Colonic mucosa (tissue), 4 donors: ENCODE measurements at regions not wholly inside any gene's neighbourhood (a gene's known extent, or its start where the extent isn't known, plus 50 kb on each side); places are given as distances from the start of the nearest gene placed in this dataset.

Source experiments
- DNase-seq: peaks from one replicate; pipeline ENCODE4 v3.0.0-alpha.2; 2020
- H3K27ac ChIP-seq: fragments of 200-600 bp; one replicate; pipeline ENCODE4 v1.8.0; 2021
- H3K27me3 ChIP-seq: fragments of 200-600 bp; one replicate; pipeline ENCODE4 v1.8.0; 2021
- H3K36me3 ChIP-seq: fragments of 200-600 bp; one replicate; pipeline ENCODE4 v1.8.0; 2021
- H3K4me1 ChIP-seq: fragments of 200-600 bp; one replicate; pipeline ENCODE4 v1.8.0; 2021; ENCODE audit warnings: mild to moderate bottlenecking
- H3K4me3 ChIP-seq: fragments of 200-600 bp; one replicate; pipeline ENCODE4 v1.8.0; 2021
- H3K9ac ChIP-seq, 2 donors: one replicate each; pipeline ENCODE4 v1.7.0; 2013; ENCODE audit warnings: control low read depth in 2 of 2, low read depth in 2 of 2, low read length in 2 of 2
- H3K9me3 ChIP-seq: fragments of 200-600 bp; one replicate; pipeline ENCODE4 v1.8.0; 2021
- CTCF ChIP-seq: fragments of 200-600 bp; IDR thresholded peaks from one replicate; pipeline ENCODE4 v1.8.0; 2022; ENCODE audit warnings: antibody characterized with exemption, mild to moderate bottlenecking
- intact Hi-C: fragments of 100-400 bp; cut with DNase I; formaldehyde crosslinking; loops from one replicate; pipeline ENCODE4 v1.14.1; 2022
- donor health status: healthy.
- donor health status: DM: no; HTN: no; CAD: no.
- donor health status: DM: no; HTN: no; CAD: no.

DNA sequence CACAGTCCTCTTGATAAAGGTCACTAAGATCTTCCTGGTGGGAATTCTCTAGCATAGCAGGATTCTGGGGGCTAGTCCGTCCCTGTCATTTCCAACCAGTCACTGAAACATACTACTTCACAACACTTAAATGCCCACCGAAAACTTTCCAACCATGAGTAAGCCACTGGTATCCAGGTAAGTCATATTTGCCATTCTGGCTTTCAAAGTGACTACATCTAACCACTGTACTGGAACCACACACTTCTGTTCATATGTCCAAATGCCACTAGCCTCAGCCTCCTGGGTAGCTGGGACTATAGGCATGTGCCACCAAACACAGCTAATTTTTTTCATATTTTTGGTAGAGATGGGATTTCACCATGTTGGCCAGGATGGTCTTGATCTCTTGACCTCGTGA is 64.3 kb upstream of the VANGL1 start:
- no peaks in the 10 kb centered on the region for H3K4me1 ChIP-seq
- H3K9me3 ChIP-seq = no peaks in the 10 kb centered on the region
- H3K27me3 ChIP-seq = no peaks in the 10 kb centered on the region
- no peak for TF ChIP-seq CTCF
- H3K9ac ChIP-seq = no peak overlapping the region
- H3K36me3 ChIP-seq = no peaks in the 10 kb centered on the region
- no peak overlapping the region for H3K4me3 ChIP-seq
- DNase-seq = no peak
- H3K27ac ChIP-seq = no peak overlapping the region
- intact Hi-C loops = no loop called here

GRCh38 chr1:115575661-115576060 is 66.1 kb upstream of the VANGL1 start:
- H3K4me3 ChIP-seq = no peak overlapping the region
- DNase-seq = no peak
- no peak overlapping the region for H3K9ac ChIP-seq
- intact Hi-C loops = no loop called here
- H3K27ac ChIP-seq = no peak overlapping the region
- no peaks in the 10 kb centered on the region for H3K9me3 ChIP-seq
- TF ChIP-seq CTCF = no peak
- H3K27me3 ChIP-seq = no peaks in the 10 kb centered on the region
- H3K4me1 ChIP-seq = no peaks in the 10 kb centered on the region
- H3K36me3 ChIP-seq = no peaks in the 10 kb centered on the region

GRCh38 chr1:115572710-115573109 is 69.1 kb upstream of the VANGL1 start:
- TF ChIP-seq CTCF = no peak
- Histone ChIP-seq H3K4me1 (no peaks in the 10 kb centered on the region), H3K4me3 (no peak overlapping the region), H3K9ac (no peak overlapping the region), H3K36me3 (no peaks in the 10 kb centered on the region), H3K9me3 (no peaks in the 10 kb centered on the region), H3K27ac (no peak overlapping the region), H3K27me3 (no peaks in the 10 kb centered on the region)
- intact Hi-C loops = no loop called here
- no peak for DNase-seq

GRCh38 chr1:115567431-115567830 is 74.3 kb upstream of the VANGL1 start:
- Histone ChIP-seq H3K9ac (no peak overlapping the region), H3K4me3 (no peak overlapping the region), H3K36me3 (no peaks in the 10 kb centered on the region), H3K9me3 (no peaks in the 10 kb centered on the region), H3K4me1 (no peaks in the 10 kb centered on the region), H3K27ac (no peak overlapping the region), H3K27me3 (no peaks in the 10 kb centered on the region)
- intact Hi-C loops = no loop called here
- DNase-seq = no peak
- TF ChIP-seq CTCF = no peak

GRCh38 chr1:115565791-115566190 is 76.0 kb upstream of the VANGL1 start:
- no peak for DNase-seq
- H3K9ac ChIP-seq = no peak overlapping the region
- no peaks in the 10 kb centered on the region for H3K4me1 ChIP-seq
- H3K36me3 ChIP-seq = no peaks in the 10 kb centered on the region
- H3K27me3 ChIP-seq = no peaks in the 10 kb centered on the region
- H3K27ac ChIP-seq = no peak overlapping the region
- H3K4me3 ChIP-seq = no peak overlapping the region
- intact Hi-C loops = no loop called here
- H3K9me3 ChIP-seq = no peaks in the 10 kb centered on the region
- no peak for TF ChIP-seq CTCF

DNA sequence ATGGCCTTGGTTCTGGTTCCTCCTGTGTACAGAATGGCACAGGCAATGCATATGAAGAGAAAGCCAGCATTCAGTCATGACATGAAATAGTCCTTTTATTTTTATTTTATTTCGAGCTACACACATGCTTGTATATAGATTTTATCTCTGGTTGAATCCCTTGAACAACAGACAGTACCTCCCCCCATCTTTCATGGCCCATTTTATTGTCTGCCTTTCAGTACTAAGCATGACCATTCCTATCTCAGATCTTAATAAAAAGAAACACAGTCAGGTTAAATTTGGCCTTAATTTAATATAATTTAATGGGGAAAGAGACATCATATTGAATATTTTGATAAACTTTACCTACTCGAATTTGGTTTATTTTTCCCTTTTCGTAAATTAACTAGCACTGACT is 76.4 kb upstream of the VANGL1 start:
- H3K36me3 ChIP-seq = no peaks in the 10 kb centered on the region
- DNase-seq = no peak
- H3K9ac ChIP-seq = no peak overlapping the region
- intact Hi-C loops = no loop called here
- no peak for TF ChIP-seq CTCF
- H3K27ac ChIP-seq = no peak overlapping the region
- H3K9me3 ChIP-seq = no peaks in the 10 kb centered on the region
- no peaks in the 10 kb centered on the region for H3K4me1 ChIP-seq
- H3K4me3 ChIP-seq = no peak overlapping the region
- no peaks in the 10 kb centered on the region for H3K27me3 ChIP-seq
